Upper lobe of right lung (tissue), 1 donor: ENCODE measurements at regions not wholly inside any gene's neighbourhood (a gene's known extent, or its start where the extent isn't known, plus 50 kb on each side); places are given as distances from the start of the nearest gene placed in this dataset.

Source experiments
- ATAC-seq: fragments of 200-7000 bp; cut with Tn5 transposase; one replicate; pipeline ENCODE4 v1.9.1; 2020; ENCODE audit warnings: mild to moderate bottlenecking, moderate library complexity
- DNase-seq: peaks from one replicate; pipeline ENCODE4 v3.0.0-alpha.2; 2020
- H3K27ac ChIP-seq: fragments of 200-600 bp; one replicate; pipeline ENCODE4 v1.8.0; 2022
- H3K27me3 ChIP-seq: fragments of 200-600 bp; one replicate; pipeline ENCODE4 v1.8.0; 2022; ENCODE audit warnings: mild to moderate bottlenecking
- H3K36me3 ChIP-seq: fragments of 200-600 bp; one replicate; pipeline ENCODE4 v1.8.0; 2022
- H3K4me1 ChIP-seq: fragments of 200-600 bp; one replicate; pipeline ENCODE4 v1.8.0; 2022
- H3K4me3 ChIP-seq: fragments of 200-600 bp; one replicate; pipeline ENCODE4 v1.8.0; 2022; ENCODE audit warnings: mild to moderate bottlenecking
- H3K9me3 ChIP-seq: fragments of 200-600 bp; one replicate; pipeline ENCODE4 v1.8.0; 2022
- intact Hi-C: fragments of 100-400 bp; cut with DNase I; formaldehyde crosslinking; loops from one replicate; pipeline ENCODE4 v1.11.0; 2022
- TF ChIP-seq, protein P1 (sequence below): fragments of 200-600 bp; IDR thresholded peaks from one replicate; pipeline ENCODE4 v1.8.0; 2022; ENCODE audit warnings: antibody characterized with exemption
- donor health status: DM: no; HTN: yes; CAD: no; lungs with severe emphysema.

DNA sequence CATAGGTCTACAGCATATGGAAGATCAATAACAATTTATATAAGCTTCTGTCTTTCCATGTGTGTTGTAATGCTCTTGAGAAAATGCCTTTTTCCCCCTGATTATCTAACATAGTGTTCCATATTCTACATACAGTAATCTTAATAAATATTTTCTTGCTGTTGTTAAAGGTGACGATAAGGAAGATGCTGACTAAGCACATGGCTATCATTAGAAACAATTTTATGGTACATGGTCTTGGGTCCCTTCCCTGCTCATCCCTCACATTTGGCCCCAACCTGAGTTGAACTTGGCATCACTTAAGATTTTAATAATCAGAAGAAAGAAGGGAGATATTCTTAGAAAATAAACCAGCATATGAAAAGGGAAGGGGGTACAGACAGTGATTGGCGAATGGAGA, 382.1 kb upstream of the CDH20 start:
- H3K27me3 ChIP-seq: no peaks in the 10 kb centered on the region
- H3K9me3 ChIP-seq: no peaks in the 10 kb centered on the region
- TF ChIP-seq, protein P1, sequence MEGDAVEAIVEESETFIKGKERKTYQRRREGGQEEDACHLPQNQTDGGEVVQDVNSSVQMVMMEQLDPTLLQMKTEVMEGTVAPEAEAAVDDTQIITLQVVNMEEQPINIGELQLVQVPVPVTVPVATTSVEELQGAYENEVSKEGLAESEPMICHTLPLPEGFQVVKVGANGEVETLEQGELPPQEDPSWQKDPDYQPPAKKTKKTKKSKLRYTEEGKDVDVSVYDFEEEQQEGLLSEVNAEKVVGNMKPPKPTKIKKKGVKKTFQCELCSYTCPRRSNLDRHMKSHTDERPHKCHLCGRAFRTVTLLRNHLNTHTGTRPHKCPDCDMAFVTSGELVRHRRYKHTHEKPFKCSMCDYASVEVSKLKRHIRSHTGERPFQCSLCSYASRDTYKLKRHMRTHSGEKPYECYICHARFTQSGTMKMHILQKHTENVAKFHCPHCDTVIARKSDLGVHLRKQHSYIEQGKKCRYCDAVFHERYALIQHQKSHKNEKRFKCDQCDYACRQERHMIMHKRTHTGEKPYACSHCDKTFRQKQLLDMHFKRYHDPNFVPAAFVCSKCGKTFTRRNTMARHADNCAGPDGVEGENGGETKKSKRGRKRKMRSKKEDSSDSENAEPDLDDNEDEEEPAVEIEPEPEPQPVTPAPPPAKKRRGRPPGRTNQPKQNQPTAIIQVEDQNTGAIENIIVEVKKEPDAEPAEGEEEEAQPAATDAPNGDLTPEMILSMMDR: no peak
- no peak for ATAC-seq
- no peaks in the 10 kb centered on the region for H3K4me1 ChIP-seq
- intact Hi-C loops: no loop called here
- no peak overlapping the region for H3K4me3 ChIP-seq
- H3K27ac ChIP-seq: no peak overlapping the region
- no peak for DNase-seq
- H3K36me3 ChIP-seq: no peaks in the 10 kb centered on the region

DNA sequence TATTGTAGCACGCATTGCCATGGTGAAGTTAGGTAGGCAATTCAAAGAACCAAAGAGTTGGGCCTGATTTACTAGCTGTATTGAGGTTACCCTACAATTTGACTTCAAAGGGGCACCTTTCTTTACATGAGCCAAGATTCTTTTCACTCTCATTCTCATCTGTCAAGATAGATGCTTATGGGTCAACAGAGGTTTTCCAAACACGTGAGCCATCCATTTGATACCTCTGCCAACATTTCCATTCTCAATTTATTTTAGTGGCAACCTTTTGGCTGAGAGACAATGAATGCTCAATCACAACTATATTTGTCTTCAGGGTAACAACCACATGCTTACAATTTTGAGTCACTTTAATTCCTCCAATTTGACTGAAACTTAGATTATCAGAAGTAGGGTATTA, 370.6 kb upstream of the CDH20 start:
- no peaks in the 10 kb centered on the region for H3K36me3 ChIP-seq
- DNase-seq (no peak), ATAC-seq (no peak)
- H3K4me1 ChIP-seq: no peaks in the 10 kb centered on the region
- TF ChIP-seq, protein P1: no peak
- no peaks in the 10 kb centered on the region for H3K9me3 ChIP-seq
- intact Hi-C loops: no loop called here
- H3K27ac ChIP-seq: no peak overlapping the region
- H3K4me3 ChIP-seq: no peak overlapping the region
- no peaks in the 10 kb centered on the region for H3K27me3 ChIP-seq

DNA sequence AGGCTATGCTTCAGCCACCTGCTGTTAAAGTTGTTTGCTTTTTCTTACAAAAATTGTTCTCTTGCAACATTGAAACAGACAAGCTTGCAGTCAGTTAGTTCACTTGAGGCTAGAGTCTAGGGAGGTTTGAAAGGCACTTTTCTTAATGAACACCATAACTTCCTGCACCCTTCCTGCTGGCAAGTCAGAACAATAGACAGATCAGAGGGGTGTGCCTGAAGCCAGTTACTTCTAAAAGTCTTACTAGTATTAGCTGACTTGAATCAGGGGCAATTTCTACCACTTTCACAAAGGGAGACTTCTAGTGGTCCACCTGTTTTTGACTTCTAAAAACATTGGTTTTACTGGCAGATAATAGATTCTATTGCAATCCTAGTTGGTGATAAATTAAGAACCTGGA, 367.4 kb upstream of the CDH20 start:
- Histone ChIP-seq H3K4me3 (no peak overlapping the region), H3K36me3 (no peaks in the 10 kb centered on the region), H3K4me1 (no peaks in the 10 kb centered on the region), H3K27ac (no peak overlapping the region), H3K27me3 (no peaks in the 10 kb centered on the region), H3K9me3 (no peaks in the 10 kb centered on the region)
- TF ChIP-seq, protein P1: no peak
- intact Hi-C loops: no loop called here
- DNase-seq (no peak), ATAC-seq (no peak)

DNA sequence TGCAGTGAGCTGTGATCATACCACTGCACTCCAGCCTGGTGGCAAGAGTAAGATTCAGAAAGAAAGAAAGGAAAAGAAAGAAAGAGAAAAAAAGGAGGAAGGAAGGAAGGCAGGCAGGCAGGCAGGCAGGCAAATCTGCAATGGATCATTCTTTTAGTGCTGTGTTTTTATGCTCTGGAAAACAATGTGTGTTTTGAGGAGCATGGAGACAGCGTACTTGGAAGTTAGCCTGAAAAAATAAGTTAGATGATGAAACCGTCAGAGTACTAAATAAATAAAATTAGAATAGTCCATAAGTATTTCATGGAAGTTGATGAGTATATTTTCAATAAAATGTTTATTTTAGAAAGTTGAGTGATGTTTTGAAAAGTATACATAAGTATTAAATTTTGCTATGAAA, 366.4 kb upstream of the CDH20 start:
- no peak overlapping the region for H3K4me3 ChIP-seq
- H3K4me1 ChIP-seq: no peaks in the 10 kb centered on the region
- H3K27ac ChIP-seq: no peak overlapping the region
- intact Hi-C loops: no loop called here
- ATAC-seq (no peak), DNase-seq (no peak)
- H3K27me3 ChIP-seq: no peaks in the 10 kb centered on the region
- TF ChIP-seq, protein P1: no peak
- no peaks in the 10 kb centered on the region for H3K9me3 ChIP-seq
- H3K36me3 ChIP-seq: no peaks in the 10 kb centered on the region

DNA sequence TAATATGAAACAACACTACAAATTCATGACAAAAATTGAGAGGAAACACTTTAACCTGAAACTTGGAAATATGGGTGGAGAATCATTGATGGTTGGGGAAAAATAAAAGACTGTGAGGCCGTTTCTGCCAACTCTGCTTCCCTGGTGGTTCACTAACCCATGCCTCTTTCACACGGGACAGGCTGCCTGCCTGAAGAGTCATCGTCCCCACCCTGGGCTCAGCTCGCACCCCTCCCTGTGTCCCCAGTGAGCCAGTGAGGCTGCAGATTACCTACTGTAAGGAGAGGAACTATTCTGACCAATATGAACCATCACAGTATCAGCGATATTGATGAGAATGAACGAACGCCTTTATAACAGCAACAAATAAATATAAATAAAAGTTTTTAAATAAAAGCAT, 357.8 kb upstream of the CDH20 start:
- ATAC-seq (no peak), DNase-seq (no peak)
- intact Hi-C loops: no loop called here
- H3K27ac ChIP-seq: no peak overlapping the region
- H3K9me3 ChIP-seq: no peaks in the 10 kb centered on the region
- no peaks in the 10 kb centered on the region for H3K36me3 ChIP-seq
- TF ChIP-seq, protein P1: no peak
- no peaks in the 10 kb centered on the region for H3K4me1 ChIP-seq
- H3K4me3 ChIP-seq: no peak overlapping the region
- no peaks in the 10 kb centered on the region for H3K27me3 ChIP-seq

DNA sequence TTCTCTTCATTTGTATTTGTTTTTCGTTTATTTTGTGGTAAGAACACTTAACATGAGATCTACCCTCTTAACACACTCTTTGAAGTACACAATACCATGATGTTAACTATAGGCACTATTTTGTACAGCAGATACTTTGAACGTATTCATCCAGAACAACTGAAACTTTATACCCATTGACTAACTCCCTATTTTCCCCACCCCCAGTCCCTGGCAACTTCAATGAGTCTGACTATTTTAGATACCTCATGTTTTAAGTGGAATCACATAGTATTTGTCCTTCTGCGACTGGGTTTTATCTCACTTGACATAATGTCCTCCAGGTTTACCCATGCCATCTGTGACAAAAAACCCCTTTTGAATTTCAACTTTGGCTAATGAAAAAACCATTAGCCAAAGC, 356.3 kb upstream of the CDH20 start:
- no peak for ATAC-seq
- Histone ChIP-seq H3K27ac (no peak overlapping the region), H3K4me1 (no peaks in the 10 kb centered on the region), H3K36me3 (no peaks in the 10 kb centered on the region), H3K9me3 (no peaks in the 10 kb centered on the region), H3K4me3 (no peak overlapping the region), H3K27me3 (no peaks in the 10 kb centered on the region)
- intact Hi-C loops: no loop called here
- DNase-seq: no peak
- TF ChIP-seq, protein P1: no peak
